BJ (cell line): ENCODE measurements at regions not wholly inside any gene's neighbourhood (a gene's known extent, or its start where the extent isn't known, plus 50 kb on each side); places are given as distances from the start of the nearest gene placed in this dataset.

Experiments used
- CTCF ChIA-PET: fragments of 350-600 bp; formaldehyde crosslinking; extraction: SDS; loops from one replicate; lab custom pipeline; 2021; ENCODE audit warnings: antibody characterized with exemption, inconsistent platforms; lab: Yijun Ruan, JAX
- POLR2A ChIA-PET: fragments of 300-600 bp; sonication (Branson Sonifier 250); formaldehyde crosslinking; extraction: SDS; loops from one replicate; lab custom pipeline; 2021; ENCODE audit warnings: antibody characterized with exemption; lab: Charles Lee
- DNase-seq: peaks from one replicate; pipeline ENCODE4 v3.0.0-alpha.2; 2011; ENCODE audit warnings: low read depth
- H3K27me3 ChIP-seq: 2 replicates; pipeline ENCODE4 v1.6.0; 2011; ENCODE audit warnings: low read length; ENCODE audit not compliant: control insufficient read depth, insufficient read depth
- H3K36me3 ChIP-seq: 2 replicates; pipeline ENCODE4 v1.5.1; 2011; ENCODE audit warnings: low read length; ENCODE audit not compliant: control insufficient read depth, insufficient read depth
- H3K4me3 ChIP-seq: 2 replicates; pipeline ENCODE4 v1.5.1; 2011; ENCODE audit warnings: low read depth, mild to moderate bottlenecking, control low read depth, low read length
- TF ChIP-seq, protein P1 (sequence below): IDR thresholded peaks from 2 replicates; pipeline ENCODE4 v1.5.1; 2011; ENCODE audit warnings: low read depth, mild to moderate bottlenecking, control low read depth, inconsistent platforms, low read length, moderate library complexity; ENCODE audit not compliant: insufficient read depth

DNA sequence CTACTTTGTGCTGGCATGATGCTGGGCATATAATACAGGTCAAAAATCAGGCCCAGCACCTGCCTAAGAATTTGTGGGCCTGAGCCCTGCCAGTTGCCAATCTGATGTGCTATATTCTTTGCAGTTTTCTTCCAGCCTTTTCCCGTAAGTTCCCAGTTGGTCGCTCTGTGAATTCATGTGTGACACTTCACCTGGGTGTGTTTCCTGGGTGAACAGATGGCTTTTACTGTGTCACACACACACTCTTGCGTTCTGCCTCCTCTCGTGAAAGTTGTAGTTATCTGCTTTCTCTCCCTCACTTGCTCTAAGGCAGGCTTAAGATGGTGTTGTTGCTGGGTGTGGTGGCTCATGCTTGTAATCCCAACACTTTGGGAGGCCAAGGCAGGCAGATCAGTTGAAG lies 153.5 kb upstream of the DMRT1 start:
- Histone ChIP-seq H3K4me3 (no peak overlapping the region), H3K36me3 (no peaks in the 10 kb centered on the region), H3K27me3 (no peaks in the 10 kb centered on the region)
- CTCF ChIA-PET = no interaction called here
- DNase-seq = no peak
- POLR2A ChIA-PET = no interaction called here
- TF ChIP-seq, protein P1, sequence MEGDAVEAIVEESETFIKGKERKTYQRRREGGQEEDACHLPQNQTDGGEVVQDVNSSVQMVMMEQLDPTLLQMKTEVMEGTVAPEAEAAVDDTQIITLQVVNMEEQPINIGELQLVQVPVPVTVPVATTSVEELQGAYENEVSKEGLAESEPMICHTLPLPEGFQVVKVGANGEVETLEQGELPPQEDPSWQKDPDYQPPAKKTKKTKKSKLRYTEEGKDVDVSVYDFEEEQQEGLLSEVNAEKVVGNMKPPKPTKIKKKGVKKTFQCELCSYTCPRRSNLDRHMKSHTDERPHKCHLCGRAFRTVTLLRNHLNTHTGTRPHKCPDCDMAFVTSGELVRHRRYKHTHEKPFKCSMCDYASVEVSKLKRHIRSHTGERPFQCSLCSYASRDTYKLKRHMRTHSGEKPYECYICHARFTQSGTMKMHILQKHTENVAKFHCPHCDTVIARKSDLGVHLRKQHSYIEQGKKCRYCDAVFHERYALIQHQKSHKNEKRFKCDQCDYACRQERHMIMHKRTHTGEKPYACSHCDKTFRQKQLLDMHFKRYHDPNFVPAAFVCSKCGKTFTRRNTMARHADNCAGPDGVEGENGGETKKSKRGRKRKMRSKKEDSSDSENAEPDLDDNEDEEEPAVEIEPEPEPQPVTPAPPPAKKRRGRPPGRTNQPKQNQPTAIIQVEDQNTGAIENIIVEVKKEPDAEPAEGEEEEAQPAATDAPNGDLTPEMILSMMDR = no peak

DNA sequence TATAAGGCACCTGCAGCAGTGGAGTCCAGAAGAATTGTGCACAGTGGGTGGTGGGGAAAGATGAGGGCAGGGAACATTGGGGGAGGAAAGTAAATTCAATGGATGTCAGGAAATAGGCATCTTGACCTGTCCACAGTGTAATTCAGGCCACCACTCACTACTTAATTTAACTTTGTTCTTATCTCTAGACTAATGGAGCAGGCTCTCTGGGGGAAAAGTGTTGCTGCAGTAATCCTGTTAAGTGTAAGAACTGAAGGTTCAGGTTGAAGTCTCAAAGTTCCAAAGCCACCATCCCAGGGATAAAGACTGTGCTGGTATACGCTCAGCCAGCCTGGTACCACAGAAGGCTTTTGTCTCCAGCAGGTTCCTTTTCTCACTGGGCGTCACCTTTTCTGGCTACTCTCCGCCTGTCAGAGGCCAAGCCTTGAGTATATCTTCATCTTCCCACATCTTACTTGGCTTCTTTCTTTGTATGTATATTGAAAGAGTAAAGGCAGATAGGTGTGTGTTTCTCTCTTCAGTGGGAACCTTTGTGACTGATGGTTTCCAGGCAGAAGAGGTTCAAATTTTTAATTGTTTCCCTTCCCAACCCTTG lies 150.9 kb upstream of the DMRT1 start:
- Histone ChIP-seq H3K4me3 (no peak overlapping the region), H3K36me3 (no peaks in the 10 kb centered on the region), H3K27me3 (no peaks in the 10 kb centered on the region)
- DNase-seq = no peak
- TF ChIP-seq, protein P1 = no peak
- ChIA-PET CTCF (interaction anchor here (1.0 kb wide), 1 partner anchor 64 kb away, joined by 4 read pairs; no protein-coding TSS in a partner anchor), POLR2A (no interaction called here)

GRCh38 chr9:691825-692400 lies 149.6 kb upstream of the DMRT1 start:
- ChIA-PET CTCF (interaction anchor here (0.9 to 1.0 kb wide), 2 partner anchors 10 to 63 kb away, joined by 3 to 4 read pairs; no protein-coding TSS in a partner anchor), POLR2A (interaction anchor here (0.7 kb wide), 1 partner anchor 12 kb away, joined by 4 read pairs; no protein-coding TSS in a partner anchor)
- no peak for DNase-seq
- H3K4me3 ChIP-seq = no peak overlapping the region
- TF ChIP-seq, protein P1 = no peak
- no peaks in the 10 kb centered on the region for H3K36me3 ChIP-seq
- H3K27me3 ChIP-seq = no peaks in the 10 kb centered on the region

- POLR2A ChIA-PET = interaction anchor here (0.6 to 0.9 kb wide), 3 partner anchors 7 to 59 kb away, joined by 4 to 5 read pairs (median 4); no protein-coding TSS in a partner anchor
- H3K27me3 ChIP-seq = no peaks in the 10 kb centered on the region
- no peaks in the 10 kb centered on the region for H3K36me3 ChIP-seq
- no peak for DNase-seq
- TF ChIP-seq, protein P1 = no peak
- CTCF ChIA-PET = interaction anchor here (0.7 to 2.5 kb wide), 7 partner anchors 9 to 65 kb away, joined by 3 to 13 read pairs (median 5); no protein-coding TSS in a partner anchor
- no peak overlapping the region for H3K4me3 ChIP-seq
Observed at GRCh38 chr9:692636-693129, 148.8 kb upstream of the DMRT1 start.
